ENCODE measurements at regions not wholly inside any gene's neighbourhood (a gene's known extent, or its start where the extent isn't known, plus 50 kb on each side); places are given as distances from the start of the nearest gene placed in this dataset.

GRCh38 chr5:135642488-135642870, 63.7 kb upstream of the CXCL14 start:
- TF ChIP-seq PBX3 (IDR thresholded peaks at IDR 0.05): no peak
- no peak for TF ChIP-seq POLR2AphosphoS5 (IDR thresholded peaks at IDR 0.05; ENCODE audit: low read depth, low read length)
- TF ChIP-seq CTCF (IDR thresholded peaks at IDR 0.05): no peak
- TF ChIP-seq EP300 (IDR thresholded peaks at IDR 0.05; ENCODE audit: borderline replicate concordance in 1 of 2, low read depth in 1 of 2, low read length in 1 of 2): no peak
- TF ChIP-seq SMC3 (IDR thresholded peaks at IDR 0.05; ENCODE audit: low read depth, low read length): no peak
- TF ChIP-seq GABPA (IDR thresholded peaks at IDR 0.05; ENCODE audit: low read depth): no peak
- TF ChIP-seq ELF1 (IDR thresholded peaks at IDR 0.05): no peak
- no peak for TF ChIP-seq RCOR1 (IDR thresholded peaks at IDR 0.05; ENCODE audit: low read length)
- TF ChIP-seq YY1 (IDR thresholded peaks at IDR 0.05; ENCODE audit: low read depth): no peak
